Hypothalamus (tissue), 51 donors: ENCODE measurements at regions not wholly inside any gene's neighbourhood (a gene's known extent, or its start where the extent isn't known, plus 50 kb on each side); places are given as distances from the start of the nearest gene placed in this dataset.
"Not testable (repeated sequence)": the region's sequence is repeated elsewhere in the genome, so short reads cannot be mapped to it uniquely, and the experiment has no call there.

Source experiments
- DNase-seq, 51 donors: peaks; one replicate each; lab custom pipeline; 2025; lab: John Stamatoyannopoulos, UW

DNA sequence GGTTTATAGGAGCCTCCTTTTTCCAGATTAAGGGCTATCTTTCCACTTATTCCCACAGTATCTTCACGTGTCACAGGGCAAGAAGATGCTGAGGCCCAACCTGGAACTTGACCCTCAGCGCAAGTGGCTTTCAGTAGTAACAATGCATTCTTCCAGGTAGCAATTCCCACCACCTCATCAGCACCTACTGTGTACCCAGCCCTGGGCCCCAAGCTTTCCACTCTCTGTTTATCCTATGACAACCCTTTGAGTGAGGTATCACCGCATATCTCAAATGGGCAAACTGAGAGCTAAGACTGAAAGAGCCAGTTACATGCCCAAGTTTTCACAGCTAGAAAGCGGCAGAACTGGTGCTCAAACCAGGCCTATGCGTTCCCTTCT lies 88.2 kb downstream of the CPN2 start:
- no peak for DNase-seq

DNA sequence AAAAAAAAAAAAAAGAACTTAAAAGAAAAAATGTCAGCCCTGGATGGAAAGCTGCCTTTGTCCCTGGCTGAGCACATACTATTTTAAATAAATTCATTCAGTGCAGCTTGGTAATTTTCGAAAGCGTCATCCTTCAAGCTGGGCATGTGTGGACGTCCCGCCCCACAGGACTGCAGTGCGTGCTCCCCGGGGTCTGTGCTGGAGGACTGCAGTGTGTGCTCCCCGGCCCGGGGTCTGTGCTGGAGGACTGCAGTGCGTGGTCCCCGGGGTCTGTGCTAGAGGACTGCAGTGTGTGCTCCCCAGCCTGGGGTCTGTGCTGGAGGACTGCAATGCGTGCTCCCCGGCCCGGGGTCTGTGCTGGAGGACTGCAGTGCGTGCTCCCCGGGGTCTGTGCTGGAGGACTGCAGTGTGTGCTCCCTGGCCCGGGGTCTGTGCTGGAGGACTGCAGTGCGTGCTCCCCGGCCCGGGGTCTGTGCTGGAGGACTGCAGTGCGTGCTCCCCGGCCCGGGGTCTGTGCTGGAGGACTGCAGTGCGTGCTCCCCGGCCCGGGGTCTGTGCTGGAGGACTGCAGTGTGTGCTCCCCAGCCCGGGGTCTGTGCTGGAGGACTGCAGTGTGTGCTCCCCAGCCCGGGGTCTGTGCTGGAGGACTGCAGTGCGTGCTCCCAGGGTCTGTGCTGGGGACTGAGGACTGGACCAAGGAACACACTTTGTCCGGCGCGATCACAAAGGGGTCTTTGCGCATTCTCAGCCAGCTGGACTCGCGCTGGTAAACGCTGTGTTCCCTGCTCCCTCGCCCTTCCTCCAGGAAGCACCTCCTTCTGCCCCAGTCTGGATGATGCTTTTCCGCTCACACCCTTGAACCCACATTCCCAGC lies 86.3 kb downstream of the CPN2 start:
- not testable (repeated sequence) for DNase-seq

DNA sequence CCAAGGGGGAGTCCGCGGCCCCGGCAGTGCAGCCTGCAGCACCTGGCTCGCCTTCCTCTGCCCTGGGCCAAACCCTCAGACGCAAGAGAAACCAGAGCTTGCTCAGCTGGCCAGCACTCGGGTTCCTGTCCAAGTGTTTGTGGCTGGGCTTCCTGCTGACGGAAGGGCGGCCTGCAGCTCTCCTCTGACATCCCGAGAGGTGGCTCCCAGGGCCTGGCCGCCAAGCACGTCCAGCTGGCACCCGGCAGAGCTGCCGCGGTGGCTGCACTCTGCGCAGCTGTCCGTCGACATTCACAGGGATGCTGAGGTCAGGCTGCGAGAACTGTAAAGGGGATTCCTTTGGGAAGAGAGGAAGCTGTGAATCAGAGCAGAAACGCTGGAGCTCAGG lies 85.6 kb downstream of the CPN2 start:
- peak in 36 of 51 donors; percentile 15 to 77 (median 52) for DNase-seq

GRCh38 chr3:194265996-194266964 lies 84.8 kb downstream of the CPN2 start:
- DNase-seq, result no peak

- no peak for DNase-seq
Observed at GRCh38 chr3:194267744-194268653, 83.1 kb downstream of the CPN2 start.

- DNase-seq, result no peak
Observed at GRCh38 chr3:194268654-194269512, 82.2 kb downstream of the CPN2 start.

- peak in 33 of 51 donors; percentile 8 to 68 (median 44) for DNase-seq
Observed at GRCh38 chr3:194269610-194270145, 81.5 kb downstream of the CPN2 start.

DNA sequence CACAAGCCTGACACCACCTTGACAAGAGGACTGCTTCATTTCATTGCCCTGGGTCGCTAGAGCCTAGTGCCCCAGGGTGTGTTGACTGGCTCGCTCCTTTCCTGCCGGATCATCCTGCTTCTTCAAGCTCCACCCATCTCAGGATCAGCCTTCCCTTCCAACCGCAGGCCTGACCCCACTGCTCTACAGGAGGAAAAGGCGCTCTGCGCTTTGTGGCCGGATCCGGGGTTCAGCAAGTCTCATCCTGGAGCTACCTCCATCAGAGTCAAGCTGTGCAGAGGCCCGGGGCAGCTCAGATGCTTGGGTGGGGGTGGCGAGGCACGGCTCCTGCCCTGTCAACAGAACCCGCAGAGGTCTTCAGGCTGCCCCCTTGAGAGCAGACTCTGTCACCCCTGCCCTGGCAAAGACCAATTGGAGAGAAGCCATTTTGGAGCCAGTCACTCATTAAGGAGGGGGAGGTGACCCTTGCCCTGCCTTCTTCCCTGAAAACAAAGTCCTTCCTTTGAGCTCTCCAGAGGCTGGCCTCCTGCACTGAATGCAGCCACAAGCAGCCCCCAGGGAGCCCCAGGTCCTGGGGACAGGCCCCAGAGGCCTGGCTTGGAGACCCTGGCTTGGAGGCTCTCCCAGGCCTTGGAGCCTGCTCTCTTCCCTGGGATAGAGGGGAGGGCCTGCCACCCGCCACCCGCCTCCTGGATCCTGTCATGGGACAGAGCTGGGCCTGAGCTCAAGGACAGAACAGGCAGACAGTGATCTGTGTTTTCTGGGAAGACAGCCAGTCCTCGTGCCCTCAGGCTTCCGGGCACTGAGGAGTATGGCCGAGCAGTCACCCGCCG lies 80.3 kb downstream of the CPN2 start:
- peak; percentile 45 to 98 (median 92) for DNase-seq

DNA sequence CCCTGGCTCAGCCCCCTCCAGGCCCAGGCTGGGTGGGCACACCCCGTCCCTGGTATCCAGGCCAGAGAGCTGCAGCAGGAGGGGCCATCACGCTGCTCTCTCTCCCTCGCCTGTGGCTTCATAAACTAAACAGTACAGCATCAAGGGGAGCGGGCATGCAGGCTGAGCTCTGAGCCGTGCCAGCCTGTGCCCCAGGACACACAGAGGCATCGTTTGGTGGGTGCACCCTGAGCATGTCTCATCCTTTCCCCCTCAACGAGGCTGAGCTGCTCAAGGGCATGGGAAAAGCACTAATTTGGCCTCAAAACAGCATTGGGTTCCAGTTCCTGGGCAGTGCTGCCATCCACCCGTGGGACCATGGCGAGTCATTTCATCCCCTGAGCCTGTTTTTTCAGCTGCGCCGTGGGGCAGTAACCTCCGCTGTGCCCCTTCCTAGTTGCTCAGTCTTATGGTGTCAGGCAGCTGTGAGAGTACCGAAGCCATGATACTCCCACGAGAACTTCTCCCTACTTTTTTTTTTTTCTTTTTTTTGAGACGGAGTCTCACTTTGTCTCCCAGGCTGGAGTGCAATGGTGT lies 79.6 kb downstream of the CPN2 start:
- peak in 3 of 51 donors; percentile 58 to 68 (median 58) for DNase-seq

GRCh38 chr3:194272221-194272620 lies 78.9 kb downstream of the CPN2 start:
- DNase-seq, result no peak

- no peak for DNase-seq
Observed at GRCh38 chr3:194272861-194273742, 78.0 kb downstream of the CPN2 start.

GRCh38 chr3:194273743-194274310 lies 77.3 kb downstream of the CPN2 start:
- DNase-seq, result no peak

DNA sequence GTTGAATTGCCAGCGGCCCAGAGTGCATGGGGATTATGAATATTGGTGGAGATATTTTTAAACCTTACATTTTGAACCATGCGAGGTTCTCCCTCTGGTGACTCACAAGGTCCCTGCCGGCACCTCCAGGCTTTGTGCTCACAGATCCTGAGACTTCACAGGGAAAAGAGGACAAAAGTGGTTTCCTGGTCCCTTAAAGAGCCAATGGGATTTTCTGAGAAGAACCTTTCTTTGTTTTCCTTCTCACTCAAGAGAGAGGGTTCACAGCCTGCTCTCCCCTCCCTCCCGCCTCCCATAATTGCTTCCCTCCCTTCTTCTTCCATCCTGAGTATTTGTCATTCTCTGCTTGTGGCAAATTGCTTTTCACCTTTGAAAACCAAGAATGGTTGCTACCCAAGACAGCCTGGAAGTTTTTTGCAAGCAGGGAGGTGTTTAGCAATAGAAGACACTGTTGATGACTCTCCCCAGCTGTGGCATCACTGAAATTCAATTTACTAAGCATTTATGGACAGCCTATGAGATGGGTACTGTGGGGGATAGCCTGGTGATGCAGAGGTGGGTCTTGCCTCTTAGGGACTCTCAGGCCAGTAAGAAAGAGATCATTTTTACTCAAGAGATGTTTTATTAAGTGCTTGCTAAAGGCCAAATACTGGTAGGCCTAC lies 76.6 kb downstream of the CPN2 start:
- DNase-seq, result no peak

GRCh38 chr3:194275291-194275690 lies 75.8 kb downstream of the CPN2 start:
- no peak for DNase-seq

GRCh38 chr3:194275721-194276120 lies 75.4 kb downstream of the CPN2 start:
- DNase-seq, result no peak

- no peak for DNase-seq
Observed at GRCh38 chr3:194276768-194277103, 74.4 kb downstream of the CPN2 start.
